Transverse colon (tissue), 3 donors: ENCODE measurements at regions not wholly inside any gene's neighbourhood (a gene's known extent, or its start where the extent isn't known, plus 50 kb on each side); places are given as distances from the start of the nearest gene placed in this dataset.

Experiments
- POLR2A ChIP-seq: fragments of 450-650 bp; IDR thresholded peaks from one replicate; pipeline ENCODE4 v1.6.1; 2016; ENCODE audit warnings: antibody characterized with exemption, mild to moderate bottlenecking, moderate library complexity
- TF ChIP-seq, protein P1 (sequence below), 5 experiments: fragments of 200-600 bp in 3 of 5; fragments of 450-650 bp in 2 of 5; sonication (generic) in 3 of 5; IDR thresholded peaks; 1 replicate in 2 of 5; 2 replicates in 3 of 5; pipeline ENCODE4 v1.5.1; 2016 to 2017; ENCODE audit warnings: antibody characterized with exemption in 5 of 5, inconsistent platforms in 3 of 5, mild to moderate bottlenecking in 2 of 5, moderate library complexity in 1 of 5

- TF ChIP-seq, protein P1, sequence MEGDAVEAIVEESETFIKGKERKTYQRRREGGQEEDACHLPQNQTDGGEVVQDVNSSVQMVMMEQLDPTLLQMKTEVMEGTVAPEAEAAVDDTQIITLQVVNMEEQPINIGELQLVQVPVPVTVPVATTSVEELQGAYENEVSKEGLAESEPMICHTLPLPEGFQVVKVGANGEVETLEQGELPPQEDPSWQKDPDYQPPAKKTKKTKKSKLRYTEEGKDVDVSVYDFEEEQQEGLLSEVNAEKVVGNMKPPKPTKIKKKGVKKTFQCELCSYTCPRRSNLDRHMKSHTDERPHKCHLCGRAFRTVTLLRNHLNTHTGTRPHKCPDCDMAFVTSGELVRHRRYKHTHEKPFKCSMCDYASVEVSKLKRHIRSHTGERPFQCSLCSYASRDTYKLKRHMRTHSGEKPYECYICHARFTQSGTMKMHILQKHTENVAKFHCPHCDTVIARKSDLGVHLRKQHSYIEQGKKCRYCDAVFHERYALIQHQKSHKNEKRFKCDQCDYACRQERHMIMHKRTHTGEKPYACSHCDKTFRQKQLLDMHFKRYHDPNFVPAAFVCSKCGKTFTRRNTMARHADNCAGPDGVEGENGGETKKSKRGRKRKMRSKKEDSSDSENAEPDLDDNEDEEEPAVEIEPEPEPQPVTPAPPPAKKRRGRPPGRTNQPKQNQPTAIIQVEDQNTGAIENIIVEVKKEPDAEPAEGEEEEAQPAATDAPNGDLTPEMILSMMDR (IDR thresholded peaks at IDR 0.05): no peak
- TF ChIP-seq POLR2A: no peak
These were observed 1235.3 kb upstream of the ZEB2 start for GRCh38 chr2:145755019-145755837.
